ENCODE measurements at regions not wholly inside any gene's neighbourhood (a gene's known extent, or its start where the extent isn't known, plus 50 kb on each side); places are given as distances from the start of the nearest gene placed in this dataset.

DNA sequence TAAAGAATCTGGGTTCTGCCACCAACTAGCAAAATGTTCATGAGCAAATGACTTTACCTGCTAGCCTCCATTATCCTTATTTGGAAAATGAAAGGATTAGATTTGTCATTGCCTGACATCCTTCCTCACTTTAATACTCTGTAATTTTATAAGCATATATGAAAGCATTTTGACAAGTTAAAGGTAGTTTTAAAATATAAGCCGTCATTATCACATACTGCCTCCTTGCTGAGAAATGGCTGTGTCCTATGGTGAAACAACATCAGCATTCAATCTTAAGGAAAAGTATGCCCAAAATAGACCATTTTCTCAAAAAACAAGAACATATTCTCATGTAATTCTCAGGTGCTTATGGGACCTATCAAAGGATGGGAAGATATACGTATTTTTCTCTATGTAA is 461.2 kb downstream of the SUCLG1 start:
- Histone ChIP-seq H3K4me2 (ENCODE audit: insufficient read depth, low read length) (no peak overlapping the region), H3K4me3 (no peak overlapping the region), H2AFZ (ENCODE audit: low read depth, low read length) (no peak overlapping the region), H3K9me3 (replicated peaks; ENCODE audit: control insufficient read depth, insufficient read depth, low read depth, low read length) (no peaks in the 10 kb centered on the region), H3K27ac (ENCODE audit: extremely low read depth, low read depth, low read length) (no peak overlapping the region), H4K20me1 (replicated peaks; ENCODE audit: control insufficient read depth, insufficient read depth, low read length) (no peaks in the 10 kb centered on the region), H3K9me1 (ENCODE audit: control insufficient read depth, insufficient read depth, low read length) (no peaks in the 10 kb centered on the region), H3K36me3 (ENCODE audit: control insufficient read depth, insufficient read depth, low read length) (no peaks in the 10 kb centered on the region), H3K9ac (ENCODE audit: insufficient read depth in 1 of 2, low read depth in 2 of 2, low read length in 2 of 2) (no peak overlapping the region), H3K27me3 (ENCODE audit: control insufficient read depth in 2 of 2, insufficient read depth in 2 of 2, low read length in 2 of 2) (no peaks in the 10 kb centered on the region), H3K79me2 (ENCODE audit: control insufficient read depth, insufficient read depth, low read length) (no peaks in the 10 kb centered on the region), H3K4me1 (replicated peaks in 1 of 2; ENCODE audit: control insufficient read depth in 2 of 2, insufficient read depth in 2 of 2, low read length in 2 of 2) (no peaks in the 10 kb centered on the region; a peak in 1 of 5 replicates)
- no peak for FAIRE-seq
- ChIA-PET CTCF (ENCODE audit: low intra/inter-chr PET ratio) (no interaction called here), POLR2A (no interaction called here)
- BruUV-seq (replicated peaks): no TSS peak
- intact Hi-C loops (cut with micrococcal nuclease) (no loop called here), in situ Hi-C loops (cut with MboI) (no loop called here)
- WGBS (ENCODE audit: insufficient coverage, low coverage, missing lambda C conversion rate): 47% methylated on average over 2 of the region's 2 CpGs
- ATAC-seq: no peak
- TF ChIP-seq MEIS2 (IDR thresholded peaks at IDR 0.05; ENCODE audit: partially characterized antibody) (no peak), ZNF12 (CRISPR knock-in tag; IDR thresholded peaks at IDR 0.05) (no peak), ZNF57 (CRISPR knock-in tag; IDR thresholded peaks at IDR 0.05) (no peak), PHF8 (IDR thresholded peaks at IDR 0.05; ENCODE audit: borderline replicate concordance, low read length) (no peak), HEY1 (CRISPR knock-in tag; IDR thresholded peaks at IDR 0.05; ENCODE audit: borderline replicate concordance) (no peak), ZC3H8 (IDR thresholded peaks at IDR 0.05) (no peak)
- TF ChIP-seq, protein P1, sequence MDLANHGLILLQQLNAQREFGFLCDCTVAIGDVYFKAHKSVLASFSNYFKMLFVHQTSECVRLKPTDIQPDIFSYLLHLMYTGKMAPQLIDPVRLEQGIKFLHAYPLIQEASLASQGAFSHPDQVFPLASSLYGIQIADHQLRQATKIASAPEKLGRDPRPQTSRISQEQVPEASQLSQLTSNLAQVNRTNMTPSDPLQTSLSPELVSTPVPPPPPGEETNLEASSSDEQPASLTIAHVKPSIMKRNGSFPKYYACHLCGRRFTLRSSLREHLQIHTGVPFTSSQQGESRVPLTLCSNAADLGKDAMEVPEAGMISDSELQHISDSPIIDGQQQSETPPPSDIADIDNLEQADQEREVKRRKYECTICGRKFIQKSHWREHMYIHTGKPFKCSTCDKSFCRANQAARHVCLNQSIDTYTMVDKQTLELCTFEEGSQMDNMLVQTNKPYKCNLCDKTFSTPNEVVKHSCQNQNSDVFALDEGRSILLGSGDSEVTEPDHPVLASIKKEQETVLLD (IDR thresholded peaks at IDR 0.05): no peak
- TF ChIP-seq, protein P2, sequence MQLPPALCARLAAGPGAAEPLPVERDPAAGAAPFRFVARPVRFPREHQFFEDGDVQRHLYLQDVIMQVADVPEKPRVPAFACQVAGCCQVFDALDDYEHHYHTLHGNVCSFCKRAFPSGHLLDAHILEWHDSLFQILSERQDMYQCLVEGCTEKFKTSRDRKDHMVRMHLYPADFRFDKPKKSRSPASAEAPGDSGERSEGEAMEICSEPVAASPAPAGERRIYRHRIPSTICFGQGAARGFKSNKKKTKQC (CRISPR knock-in tag; IDR thresholded peaks at IDR 0.05): no peak
- TF ChIP-seq, protein P3, sequence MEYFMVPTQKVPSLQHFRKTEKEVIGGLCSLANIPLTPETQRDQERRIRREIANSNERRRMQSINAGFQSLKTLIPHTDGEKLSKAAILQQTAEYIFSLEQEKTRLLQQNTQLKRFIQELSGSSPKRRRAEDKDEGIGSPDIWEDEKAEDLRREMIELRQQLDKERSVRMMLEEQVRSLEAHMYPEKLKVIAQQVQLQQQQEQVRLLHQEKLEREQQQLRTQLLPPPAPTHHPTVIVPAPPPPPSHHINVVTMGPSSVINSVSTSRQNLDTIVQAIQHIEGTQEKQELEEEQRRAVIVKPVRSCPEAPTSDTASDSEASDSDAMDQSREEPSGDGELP (CRISPR knock-in tag; IDR thresholded peaks at IDR 0.05; ENCODE audit: borderline replicate concordance): no peak
- TF ChIP-seq, protein P4, sequence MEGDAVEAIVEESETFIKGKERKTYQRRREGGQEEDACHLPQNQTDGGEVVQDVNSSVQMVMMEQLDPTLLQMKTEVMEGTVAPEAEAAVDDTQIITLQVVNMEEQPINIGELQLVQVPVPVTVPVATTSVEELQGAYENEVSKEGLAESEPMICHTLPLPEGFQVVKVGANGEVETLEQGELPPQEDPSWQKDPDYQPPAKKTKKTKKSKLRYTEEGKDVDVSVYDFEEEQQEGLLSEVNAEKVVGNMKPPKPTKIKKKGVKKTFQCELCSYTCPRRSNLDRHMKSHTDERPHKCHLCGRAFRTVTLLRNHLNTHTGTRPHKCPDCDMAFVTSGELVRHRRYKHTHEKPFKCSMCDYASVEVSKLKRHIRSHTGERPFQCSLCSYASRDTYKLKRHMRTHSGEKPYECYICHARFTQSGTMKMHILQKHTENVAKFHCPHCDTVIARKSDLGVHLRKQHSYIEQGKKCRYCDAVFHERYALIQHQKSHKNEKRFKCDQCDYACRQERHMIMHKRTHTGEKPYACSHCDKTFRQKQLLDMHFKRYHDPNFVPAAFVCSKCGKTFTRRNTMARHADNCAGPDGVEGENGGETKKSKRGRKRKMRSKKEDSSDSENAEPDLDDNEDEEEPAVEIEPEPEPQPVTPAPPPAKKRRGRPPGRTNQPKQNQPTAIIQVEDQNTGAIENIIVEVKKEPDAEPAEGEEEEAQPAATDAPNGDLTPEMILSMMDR (IDR thresholded peaks at IDR 0.05 in 2 of 3, conservative IDR thresholded peaks at IDR 0.05 in 1 of 3; ENCODE audit: insufficient read depth in 2 of 3, low read depth in 1 of 3, low read length in 3 of 3): no peak
- DNase-seq (ENCODE audit: extremely low read depth in 1 of 4, low spot score in 3 of 4): no peak
